ENCODE measurements at regions not wholly inside any gene's neighbourhood (a gene's known extent, or its start where the extent isn't known, plus 50 kb on each side); places are given as distances from the start of the nearest gene placed in this dataset.

DNA sequence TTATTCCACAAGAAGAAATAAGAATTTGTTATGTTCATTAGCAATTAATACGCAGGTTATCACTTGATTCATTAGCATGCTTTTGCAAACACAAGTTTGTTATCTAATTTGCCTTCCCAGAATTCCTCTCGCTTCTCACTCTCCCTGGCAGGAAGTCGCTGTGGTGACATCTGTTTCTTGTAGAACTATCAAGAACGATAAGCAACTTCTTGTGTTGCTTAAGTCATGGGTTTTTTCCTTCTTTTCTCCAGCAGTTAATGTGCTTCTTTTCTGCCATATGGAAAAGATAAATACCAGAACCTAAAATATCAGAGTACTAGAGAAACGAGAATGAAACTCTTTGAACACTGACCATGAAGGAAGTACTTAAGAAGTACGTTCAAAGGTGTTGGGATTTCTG is 99.8 kb upstream of the CHMP2B start:
- no peak for DNase-seq (ENCODE audit: low spot score in 2 of 2)
- no peaks in the 10 kb centered on the region for H3K9me3 ChIP-seq
- no peak overlapping the region for H3K4me3 ChIP-seq
- no peaks in the 10 kb centered on the region for H3K27me3 ChIP-seq
- no peaks in the 10 kb centered on the region for H3K4me1 ChIP-seq
- TF ChIP-seq EP300 (IDR thresholded peaks at IDR 0.05) (no peak), POLR2A (IDR thresholded peaks at IDR 0.05) (no peak)
- TF ChIP-seq, protein P1, sequence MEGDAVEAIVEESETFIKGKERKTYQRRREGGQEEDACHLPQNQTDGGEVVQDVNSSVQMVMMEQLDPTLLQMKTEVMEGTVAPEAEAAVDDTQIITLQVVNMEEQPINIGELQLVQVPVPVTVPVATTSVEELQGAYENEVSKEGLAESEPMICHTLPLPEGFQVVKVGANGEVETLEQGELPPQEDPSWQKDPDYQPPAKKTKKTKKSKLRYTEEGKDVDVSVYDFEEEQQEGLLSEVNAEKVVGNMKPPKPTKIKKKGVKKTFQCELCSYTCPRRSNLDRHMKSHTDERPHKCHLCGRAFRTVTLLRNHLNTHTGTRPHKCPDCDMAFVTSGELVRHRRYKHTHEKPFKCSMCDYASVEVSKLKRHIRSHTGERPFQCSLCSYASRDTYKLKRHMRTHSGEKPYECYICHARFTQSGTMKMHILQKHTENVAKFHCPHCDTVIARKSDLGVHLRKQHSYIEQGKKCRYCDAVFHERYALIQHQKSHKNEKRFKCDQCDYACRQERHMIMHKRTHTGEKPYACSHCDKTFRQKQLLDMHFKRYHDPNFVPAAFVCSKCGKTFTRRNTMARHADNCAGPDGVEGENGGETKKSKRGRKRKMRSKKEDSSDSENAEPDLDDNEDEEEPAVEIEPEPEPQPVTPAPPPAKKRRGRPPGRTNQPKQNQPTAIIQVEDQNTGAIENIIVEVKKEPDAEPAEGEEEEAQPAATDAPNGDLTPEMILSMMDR (IDR thresholded peaks at IDR 0.05) = no peak
- H3K36me3 ChIP-seq = no peaks in the 10 kb centered on the region
- 60 to 69% methylated on average over 6 of the region's 6 CpGs for WGBS, 2 donors
- H3K27ac ChIP-seq = no peak overlapping the region

DNA sequence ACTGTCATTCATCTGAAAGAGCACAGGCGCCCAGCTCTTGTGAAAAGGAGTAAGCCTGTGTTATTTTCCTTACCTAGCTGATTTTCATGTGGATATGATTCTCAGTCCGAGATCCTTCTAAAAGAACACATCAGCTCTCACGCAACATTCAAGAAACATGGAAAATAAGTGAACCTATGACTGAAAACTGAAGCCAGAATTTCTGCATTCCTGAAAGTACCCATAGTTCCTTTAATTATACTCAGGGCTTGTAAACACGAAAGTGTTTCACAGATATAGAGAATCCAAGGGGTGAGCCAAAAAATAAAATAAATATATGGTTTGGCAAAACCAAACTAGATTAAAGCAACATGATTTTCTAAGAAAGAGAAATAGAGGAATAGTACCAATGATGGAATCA is 100.8 kb upstream of the CHMP2B start:
- 63 to 78% methylated on average over 4 of the region's 4 CpGs for WGBS, 2 donors
- Histone ChIP-seq H3K9me3 (no peaks in the 10 kb centered on the region), H3K27me3 (no peaks in the 10 kb centered on the region), H3K27ac (no peak overlapping the region), H3K36me3 (no peaks in the 10 kb centered on the region), H3K4me1 (no peaks in the 10 kb centered on the region), H3K4me3 (no peak overlapping the region)
- DNase-seq (ENCODE audit: low spot score in 2 of 2) = no peak
- TF ChIP-seq POLR2A (IDR thresholded peaks at IDR 0.05) (no peak), EP300 (IDR thresholded peaks at IDR 0.05) (no peak)
- TF ChIP-seq, protein P1 (IDR thresholded peaks at IDR 0.05) = no peak

DNA sequence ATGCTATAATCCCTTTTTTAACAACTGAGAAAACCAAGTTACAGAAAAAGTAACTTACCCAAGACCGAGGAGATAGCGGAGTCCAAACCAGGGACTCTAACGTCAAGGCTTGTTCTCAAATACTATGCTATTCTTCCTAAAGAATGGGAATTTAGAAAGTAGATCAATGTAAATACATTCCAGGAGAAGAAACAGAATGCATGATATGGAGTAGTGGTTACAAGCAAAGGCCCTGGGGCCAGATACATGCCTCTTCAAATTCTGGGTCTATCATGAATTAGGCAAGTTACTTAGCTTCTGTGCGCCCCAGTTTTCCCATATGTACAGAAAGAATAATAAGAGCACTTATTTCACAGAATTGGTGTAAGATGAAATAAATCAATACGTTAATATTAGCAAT is 102.0 kb upstream of the CHMP2B start:
- 88 to 91% methylated on average over 5 of the region's 5 CpGs for WGBS, 2 donors
- no peak for TF ChIP-seq POLR2A (IDR thresholded peaks at IDR 0.05)
- TF ChIP-seq EP300 (IDR thresholded peaks at IDR 0.05) = no peak
- TF ChIP-seq, protein P1 (IDR thresholded peaks at IDR 0.05) = no peak
- DNase-seq (ENCODE audit: low spot score in 2 of 2) = no peak
- no peaks in the 10 kb centered on the region for H3K36me3 ChIP-seq
- no peak overlapping the region for H3K4me3 ChIP-seq
- H3K27ac ChIP-seq = no peak overlapping the region
- no peaks in the 10 kb centered on the region for H3K27me3 ChIP-seq
- no peaks in the 10 kb centered on the region for H3K4me1 ChIP-seq
- no peaks in the 10 kb centered on the region for H3K9me3 ChIP-seq

DNA sequence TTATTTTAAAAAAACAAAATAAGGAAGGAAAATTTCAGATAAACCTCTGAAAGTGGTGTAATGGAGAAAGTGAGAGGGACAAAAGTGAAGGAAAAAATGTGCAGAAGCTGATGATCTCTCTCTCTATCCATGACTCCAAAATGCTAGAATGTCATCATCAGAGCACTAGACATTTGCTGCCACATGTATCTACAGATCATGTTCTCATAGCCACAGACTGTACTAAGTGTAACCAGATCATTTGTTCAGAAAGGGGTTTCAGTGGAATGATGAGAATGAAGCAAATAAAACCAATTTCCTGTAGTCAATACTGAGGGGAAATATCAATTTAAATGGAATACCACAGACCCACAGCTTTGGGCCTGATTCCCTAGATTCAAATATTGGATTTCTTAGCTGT is 104.3 kb upstream of the CHMP2B start:
- H3K9me3 ChIP-seq = no peaks in the 10 kb centered on the region
- DNase-seq (ENCODE audit: low spot score in 2 of 2) = no peak
- H3K36me3 ChIP-seq = no peaks in the 10 kb centered on the region
- no peak overlapping the region for H3K4me3 ChIP-seq
- H3K27ac ChIP-seq = no peak overlapping the region
- TF ChIP-seq EP300 (IDR thresholded peaks at IDR 0.05) (no peak), POLR2A (IDR thresholded peaks at IDR 0.05) (no peak)
- TF ChIP-seq, protein P1 (IDR thresholded peaks at IDR 0.05) = no peak
- no peaks in the 10 kb centered on the region for H3K4me1 ChIP-seq
- no peaks in the 10 kb centered on the region for H3K27me3 ChIP-seq

DNA sequence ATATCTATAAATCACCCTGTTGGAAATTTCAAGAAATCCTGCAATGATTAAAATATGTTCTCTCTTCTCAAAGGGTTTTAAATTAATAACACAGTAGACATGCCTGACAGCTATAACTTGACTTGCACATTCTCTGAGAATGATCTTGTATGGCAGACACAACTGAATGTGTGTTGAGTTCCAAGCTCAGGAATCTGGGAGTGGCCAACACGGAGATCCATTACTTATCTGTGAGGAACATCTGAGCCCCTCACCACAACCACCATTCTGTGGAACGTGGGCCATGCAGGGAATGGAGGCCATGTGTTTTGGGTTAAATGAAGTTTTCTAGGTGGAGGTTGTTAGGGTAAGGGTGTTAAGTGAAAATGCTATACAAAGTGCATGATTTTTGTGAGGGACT is 105.3 kb upstream of the CHMP2B start:
- Histone ChIP-seq H3K4me3 (no peak overlapping the region), H3K27ac (no peak overlapping the region), H3K9me3 (no peaks in the 10 kb centered on the region), H3K36me3 (no peaks in the 10 kb centered on the region), H3K4me1 (no peaks in the 10 kb centered on the region), H3K27me3 (no peaks in the 10 kb centered on the region)
- WGBS, 2 donors = 70 to 83% methylated on average over 2 of the region's 2 CpGs
- no peak for DNase-seq (ENCODE audit: low spot score in 2 of 2)
- TF ChIP-seq EP300 (IDR thresholded peaks at IDR 0.05) = no peak
- TF ChIP-seq POLR2A (IDR thresholded peaks at IDR 0.05) = no peak
- TF ChIP-seq, protein P1 (IDR thresholded peaks at IDR 0.05) = no peak

Measured in tibial nerve (tissue), 4 donors.